HEK293 (cell line): ENCODE measurements at regions not wholly inside any gene's neighbourhood (a gene's known extent, or its start where the extent isn't known, plus 50 kb on each side); places are given as distances from the start of the nearest gene placed in this dataset.

ENCODE experiments used
- KLF7 ChIP-seq: fragments of 450-650 bp; formaldehyde crosslinking; IDR thresholded peaks from 2 replicates; pipeline ENCODE4 v1.5.1; 2016; ENCODE audit warnings: missing biosample characterization, missing genetic modification characterization, borderline replicate concordance
- ZBTB8A ChIP-seq: fragments of 450-650 bp; formaldehyde crosslinking; IDR thresholded peaks from 2 replicates; pipeline ENCODE4 v1.5.1; 2016; ENCODE audit warnings: missing biosample characterization, missing genetic modification characterization
- ZFP37 ChIP-seq: fragments of 450-650 bp; formaldehyde crosslinking; IDR thresholded peaks from 2 replicates; pipeline ENCODE4 v1.5.1; 2016; ENCODE audit warnings: missing biosample characterization, missing genetic modification characterization
- ZNF311 ChIP-seq: fragments of 450-650 bp; formaldehyde crosslinking; IDR thresholded peaks from 2 replicates; pipeline ENCODE4 v1.5.1; 2017; ENCODE audit warnings: missing biosample characterization, missing genetic modification characterization, borderline replicate concordance
- ZNF677 ChIP-seq: fragments of 450-650 bp; IDR thresholded peaks from 2 replicates; pipeline ENCODE4 v1.5.0; 2018; ENCODE audit warnings: missing biosample characterization, mild to moderate bottlenecking, missing genetic modification characterization, moderate library complexity
- ZSCAN30 ChIP-seq: fragments of 450-650 bp; IDR thresholded peaks from 2 replicates; pipeline ENCODE4 v1.5.1; 2018; ENCODE audit warnings: missing biosample characterization, mild to moderate bottlenecking, missing genetic modification characterization, moderate library complexity
- TF ChIP-seq, protein P1 (sequence below): fragments of 450-650 bp; formaldehyde crosslinking; IDR thresholded peaks from 2 replicates; pipeline ENCODE4 v1.5.1; 2016; ENCODE audit warnings: missing biosample characterization, missing genetic modification characterization
- TF ChIP-seq, protein P2 (sequence below): fragments of 450-650 bp; formaldehyde crosslinking; IDR thresholded peaks from 2 replicates; pipeline ENCODE4 v1.5.1; 2017; ENCODE audit warnings: missing biosample characterization, mild to moderate bottlenecking, missing genetic modification characterization, moderate library complexity
- TF ChIP-seq, protein P3 (sequence below): fragments of 450-650 bp; formaldehyde crosslinking; IDR thresholded peaks from 2 replicates; pipeline ENCODE4 v1.5.1; 2016; ENCODE audit warnings: missing biosample characterization, missing genetic modification characterization

DNA sequence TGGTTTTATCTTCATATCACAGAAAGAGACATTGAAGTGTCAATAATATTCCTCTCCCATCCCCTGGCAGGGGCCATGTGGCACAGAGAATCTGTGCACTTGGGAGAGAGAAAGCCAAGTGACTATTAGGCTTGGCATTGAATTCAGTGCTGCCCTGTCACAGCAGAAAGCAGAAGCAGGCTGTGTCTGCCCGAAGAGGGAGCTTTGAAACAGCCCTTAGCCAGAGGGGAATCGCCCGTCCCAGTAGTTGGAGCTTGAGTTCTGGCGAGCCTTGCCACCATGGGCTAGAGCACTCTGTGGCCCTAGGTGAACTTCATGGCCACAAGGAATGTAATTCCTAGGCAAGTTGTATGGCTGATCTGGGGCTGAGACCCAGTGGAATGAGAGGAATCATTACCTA is 282.5 kb upstream of the PCDH10 start:
- TF ChIP-seq ZSCAN30 (no peak), ZBTB8A (no peak), KLF7 (no peak), ZNF311 (tag by site-specific recombination) (no peak), ZNF677 (tag by site-specific recombination) (no peak), ZFP37 (tag by site-specific recombination) (no peak)
- TF ChIP-seq, protein P1, sequence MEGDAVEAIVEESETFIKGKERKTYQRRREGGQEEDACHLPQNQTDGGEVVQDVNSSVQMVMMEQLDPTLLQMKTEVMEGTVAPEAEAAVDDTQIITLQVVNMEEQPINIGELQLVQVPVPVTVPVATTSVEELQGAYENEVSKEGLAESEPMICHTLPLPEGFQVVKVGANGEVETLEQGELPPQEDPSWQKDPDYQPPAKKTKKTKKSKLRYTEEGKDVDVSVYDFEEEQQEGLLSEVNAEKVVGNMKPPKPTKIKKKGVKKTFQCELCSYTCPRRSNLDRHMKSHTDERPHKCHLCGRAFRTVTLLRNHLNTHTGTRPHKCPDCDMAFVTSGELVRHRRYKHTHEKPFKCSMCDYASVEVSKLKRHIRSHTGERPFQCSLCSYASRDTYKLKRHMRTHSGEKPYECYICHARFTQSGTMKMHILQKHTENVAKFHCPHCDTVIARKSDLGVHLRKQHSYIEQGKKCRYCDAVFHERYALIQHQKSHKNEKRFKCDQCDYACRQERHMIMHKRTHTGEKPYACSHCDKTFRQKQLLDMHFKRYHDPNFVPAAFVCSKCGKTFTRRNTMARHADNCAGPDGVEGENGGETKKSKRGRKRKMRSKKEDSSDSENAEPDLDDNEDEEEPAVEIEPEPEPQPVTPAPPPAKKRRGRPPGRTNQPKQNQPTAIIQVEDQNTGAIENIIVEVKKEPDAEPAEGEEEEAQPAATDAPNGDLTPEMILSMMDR (tag by site-specific recombination), result no peak
- TF ChIP-seq, protein P2, sequence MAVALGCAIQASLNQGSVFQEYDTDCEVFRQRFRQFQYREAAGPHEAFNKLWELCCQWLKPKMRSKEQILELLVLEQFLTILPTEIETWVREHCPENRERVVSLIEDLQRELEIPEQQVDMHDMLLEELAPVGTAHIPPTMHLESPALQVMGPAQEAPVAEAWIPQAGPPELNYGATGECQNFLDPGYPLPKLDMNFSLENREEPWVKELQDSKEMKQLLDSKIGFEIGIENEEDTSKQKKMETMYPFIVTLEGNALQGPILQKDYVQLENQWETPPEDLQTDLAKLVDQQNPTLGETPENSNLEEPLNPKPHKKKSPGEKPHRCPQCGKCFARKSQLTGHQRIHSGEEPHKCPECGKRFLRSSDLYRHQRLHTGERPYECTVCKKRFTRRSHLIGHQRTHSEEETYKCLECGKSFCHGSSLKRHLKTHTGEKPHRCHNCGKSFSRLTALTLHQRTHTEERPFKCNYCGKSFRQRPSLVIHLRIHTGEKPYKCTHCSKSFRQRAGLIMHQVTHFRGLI (tag by site-specific recombination), result no peak
- TF ChIP-seq, protein P3, sequence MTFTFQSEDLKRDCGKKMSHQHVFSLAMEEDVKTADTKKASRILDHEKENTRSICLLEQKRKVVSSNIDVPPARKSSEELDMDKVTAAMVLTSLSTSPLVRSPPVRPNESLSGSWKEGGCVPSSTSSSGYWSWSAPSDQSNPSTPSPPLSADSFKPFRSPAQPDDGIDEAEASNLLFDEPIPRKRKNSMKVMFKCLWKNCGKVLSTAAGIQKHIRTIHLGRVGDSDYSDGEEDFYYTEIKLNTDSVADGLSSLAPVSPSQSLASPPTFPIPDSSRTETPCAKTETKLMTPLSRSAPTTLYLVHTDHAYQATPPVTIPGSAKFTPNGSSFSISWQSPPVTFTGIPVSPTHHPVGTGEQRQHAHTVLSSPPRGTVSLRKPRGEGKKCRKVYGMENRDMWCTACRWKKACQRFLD (tag by site-specific recombination), result no peak
